Mesendoderm (in vitro differentiated cells): ENCODE measurements at regions not wholly inside any gene's neighbourhood (a gene's known extent, or its start where the extent isn't known, plus 50 kb on each side); places are given as distances from the start of the nearest gene placed in this dataset.
"Not testable (repeated sequence)": the region's sequence is repeated elsewhere in the genome, so short reads cannot be mapped to it uniquely, and the experiment has no call there.

Source experiments
- DNase-seq: peaks from one replicate; pipeline ENCODE4 v3.0.0; 2013
- H2AK5ac ChIP-seq: 2 replicates; pipeline ENCODE4 v1.6.1; 2013; ENCODE audit warnings: low read length, inconsistent platforms
- H2BK120ac ChIP-seq: 2 replicates; pipeline ENCODE4 v1.6.1; 2013; ENCODE audit warnings: low read depth, mild to moderate bottlenecking, low read length, moderate library complexity, mixed read lengths
- H2BK15ac ChIP-seq: replicated peaks from 2 replicates; pipeline ENCODE4 v1.6.1; 2013; ENCODE audit warnings: low read depth, mild to moderate bottlenecking, moderate library complexity
- H2BK5ac ChIP-seq: 2 replicates; pipeline ENCODE4 v1.6.1; 2013; ENCODE audit warnings: low read length, inconsistent platforms
- H3K18ac ChIP-seq: 2 replicates; pipeline ENCODE4 v1.6.1; 2013; ENCODE audit warnings: mild to moderate bottlenecking, low read length, mixed read lengths
- H3K23ac ChIP-seq: one replicate; pipeline ENCODE4 v1.6.1; 2013; ENCODE audit warnings: low read length
- H3K27ac ChIP-seq: 2 replicates; pipeline ENCODE4 v1.5.1; 2013; ENCODE audit warnings: low read depth, mild to moderate bottlenecking, inconsistent platforms, low read length, moderate library complexity
- H3K27me3 ChIP-seq: 2 replicates; pipeline ENCODE4 v1.6.1; 2013; ENCODE audit warnings: low read length, control low read depth, mild to moderate bottlenecking, inconsistent platforms; ENCODE audit not compliant: insufficient read depth, poor library complexity
- H3K36me3 ChIP-seq: 2 replicates; pipeline ENCODE4 v1.6.1; 2013; ENCODE audit warnings: low read length, inconsistent platforms; ENCODE audit not compliant: control insufficient read depth, insufficient read depth
- H3K4ac ChIP-seq: one replicate; pipeline ENCODE4 v1.6.1; 2013; ENCODE audit warnings: low read depth, mild to moderate bottlenecking, low read length, moderate library complexity
- H3K4me1 ChIP-seq: 2 replicates; pipeline ENCODE4 v1.6.1; 2013; ENCODE audit warnings: low read depth, low read length, inconsistent platforms; ENCODE audit not compliant: control insufficient read depth
- H3K4me2 ChIP-seq: 2 replicates; pipeline ENCODE4 v1.6.1; 2013; ENCODE audit warnings: low read length
- H3K4me3 ChIP-seq: 2 replicates; pipeline ENCODE4 v1.5.1; 2013; ENCODE audit warnings: mild to moderate bottlenecking, low read length
- H3K56ac ChIP-seq: one replicate; pipeline ENCODE4 v1.6.1; 2013; ENCODE audit warnings: low read length
- H3K79me1 ChIP-seq: 2 replicates; pipeline ENCODE4 v1.6.1; 2013; ENCODE audit warnings: low read length, inconsistent platforms
- H3K79me2 ChIP-seq: 2 replicates; pipeline ENCODE4 v1.6.1; 2013; ENCODE audit warnings: mild to moderate bottlenecking, low read length; ENCODE audit not compliant: control insufficient read depth, insufficient read depth
- H3K9ac ChIP-seq: 2 replicates; pipeline ENCODE4 v1.6.1; 2013; ENCODE audit warnings: low read length, inconsistent platforms
- H4K5ac ChIP-seq: one replicate; pipeline ENCODE4 v1.6.1; 2013; ENCODE audit warnings: low read length
- H4K8ac ChIP-seq: one replicate; pipeline ENCODE4 v1.6.1; 2013; ENCODE audit warnings: low read depth, mild to moderate bottlenecking, control low read depth, low read length, moderate library complexity
- WGBS: extraction: QIAGEN DNeasy Blood & Tissue Kit; methylation state at CpG from one replicate; pipeline ENCODE4 v1.1.7; 2013; ENCODE audit warnings: low lambda C conversion rate, missing lambda C conversion rate; ENCODE audit not compliant: insufficient coverage; ENCODE audit errors: extremely low coverage; 5-methylcytosine and 5-hydroxymethylcytosine counted together

- not testable (repeated sequence) for H4K5ac ChIP-seq, H3K79me1 ChIP-seq
Observed at GRCh38 chr9:40971773-40972172, 156.7 kb downstream of the FOXD4L6 start.

GRCh38 chr9:40970340-40970739 is 158.1 kb downstream of the FOXD4L6 start:
- not testable (repeated sequence) for H3K79me1 ChIP-seq, H3K4ac ChIP-seq, H2BK5ac ChIP-seq, H4K8ac ChIP-seq, H3K18ac ChIP-seq, H3K4me1 ChIP-seq, DNase-seq, H2BK15ac ChIP-seq, H3K4me3 ChIP-seq, H3K23ac ChIP-seq, H3K27ac ChIP-seq, H3K79me2 ChIP-seq, H4K5ac ChIP-seq, H2AK5ac ChIP-seq, H3K4me2 ChIP-seq, H3K27me3 ChIP-seq, H3K56ac ChIP-seq, H2BK120ac ChIP-seq, H3K36me3 ChIP-seq, H3K9ac ChIP-seq
- no CpG with 5 or more reads among the region's 5 CpGs for WGBS

More at GRCh38 chr9:40971773-40972172, 156.7 kb downstream of the FOXD4L6 start:
- not testable (repeated sequence) for H3K9ac ChIP-seq, H3K4me1 ChIP-seq, H3K4me3 ChIP-seq, H3K27ac ChIP-seq, H3K18ac ChIP-seq, H4K8ac ChIP-seq, H3K4ac ChIP-seq, H2BK15ac ChIP-seq, H3K36me3 ChIP-seq, H3K27me3 ChIP-seq, H2BK5ac ChIP-seq, H3K4me2 ChIP-seq, DNase-seq, H3K23ac ChIP-seq, H3K79me2 ChIP-seq, H2BK120ac ChIP-seq, H2AK5ac ChIP-seq, H3K56ac ChIP-seq
- WGBS: no CpG with 5 or more reads among the region's 3 CpGs

- not testable (repeated sequence) for H4K8ac ChIP-seq, H3K9ac ChIP-seq, H3K23ac ChIP-seq, H3K4me2 ChIP-seq, H3K27me3 ChIP-seq, H3K56ac ChIP-seq, H3K79me1 ChIP-seq, H4K5ac ChIP-seq, H2AK5ac ChIP-seq, H3K79me2 ChIP-seq, DNase-seq, H3K27ac ChIP-seq, H2BK15ac ChIP-seq, H3K4me3 ChIP-seq, H3K4ac ChIP-seq, H2BK120ac ChIP-seq, H3K4me1 ChIP-seq, H3K18ac ChIP-seq, H2BK5ac ChIP-seq, H3K36me3 ChIP-seq
- WGBS: no CpG with 5 or more reads among the region's 6 CpGs
Observed at GRCh38 chr9:40962461-40962860, 166.0 kb downstream of the FOXD4L6 start.

GRCh38 chr9:40951876-40952494 is 176.5 kb downstream of the FOXD4L6 start:
- H3K4me3 ChIP-seq, H4K5ac ChIP-seq, H3K4ac ChIP-seq, H3K56ac ChIP-seq, H2BK15ac ChIP-seq, H3K4me1 ChIP-seq, H2BK5ac ChIP-seq, H3K27me3 ChIP-seq, H3K79me2 ChIP-seq, H3K36me3 ChIP-seq, H3K79me1 ChIP-seq, H3K18ac ChIP-seq, H3K23ac ChIP-seq, H3K4me2 ChIP-seq, H4K8ac ChIP-seq, DNase-seq, H2AK5ac ChIP-seq, H2BK120ac ChIP-seq, H3K9ac ChIP-seq: not testable (repeated sequence)
- peak overlapping the region; percentile 52 for H3K27ac ChIP-seq
- no CpG with 5 or more reads among the region's 17 CpGs for WGBS

- H2BK15ac ChIP-seq, H3K4me1 ChIP-seq, H3K4me2 ChIP-seq, DNase-seq, H2AK5ac ChIP-seq, H3K4ac ChIP-seq, H3K9ac ChIP-seq, H3K27ac ChIP-seq, H3K27me3 ChIP-seq, H2BK120ac ChIP-seq, H3K36me3 ChIP-seq, H3K4me3 ChIP-seq, H3K23ac ChIP-seq, H2BK5ac ChIP-seq, H4K5ac ChIP-seq, H3K79me2 ChIP-seq, H4K8ac ChIP-seq, H3K56ac ChIP-seq, H3K18ac ChIP-seq, H3K79me1 ChIP-seq: not testable (repeated sequence)
- WGBS: no CpG with 5 or more reads among the region's 8 CpGs
Observed at GRCh38 chr9:40946228-40946627, 182.3 kb downstream of the FOXD4L6 start.

- H3K4me3 ChIP-seq, H3K36me3 ChIP-seq, H3K27me3 ChIP-seq, H2BK5ac ChIP-seq, H3K18ac ChIP-seq, H4K5ac ChIP-seq, H3K9ac ChIP-seq, H3K4ac ChIP-seq, H3K27ac ChIP-seq, H3K4me2 ChIP-seq, H3K56ac ChIP-seq, H2AK5ac ChIP-seq, H3K79me1 ChIP-seq, H3K23ac ChIP-seq, H3K4me1 ChIP-seq, H2BK15ac ChIP-seq, DNase-seq, H4K8ac ChIP-seq, H2BK120ac ChIP-seq, H3K79me2 ChIP-seq: not testable (repeated sequence)
- WGBS: no CpG with 5 or more reads among the region's 4 CpGs
Observed at GRCh38 chr9:40942730-40943129, 185.8 kb downstream of the FOXD4L6 start.
